ENCODE measurements at regions not wholly inside any gene's neighbourhood (a gene's known extent, or its start where the extent isn't known, plus 50 kb on each side); places are given as distances from the start of the nearest gene placed in this dataset.

- DNase-seq (ENCODE audit: low read depth): no peak
These were observed 113.7 kb downstream of the RNASET2 start for GRCh38 chr6:166842607-166843006.

GRCh38 chr6:166841216-166841615 lies 115.1 kb downstream of the RNASET2 start:
- no peak for DNase-seq (ENCODE audit: low read depth)

DNA sequence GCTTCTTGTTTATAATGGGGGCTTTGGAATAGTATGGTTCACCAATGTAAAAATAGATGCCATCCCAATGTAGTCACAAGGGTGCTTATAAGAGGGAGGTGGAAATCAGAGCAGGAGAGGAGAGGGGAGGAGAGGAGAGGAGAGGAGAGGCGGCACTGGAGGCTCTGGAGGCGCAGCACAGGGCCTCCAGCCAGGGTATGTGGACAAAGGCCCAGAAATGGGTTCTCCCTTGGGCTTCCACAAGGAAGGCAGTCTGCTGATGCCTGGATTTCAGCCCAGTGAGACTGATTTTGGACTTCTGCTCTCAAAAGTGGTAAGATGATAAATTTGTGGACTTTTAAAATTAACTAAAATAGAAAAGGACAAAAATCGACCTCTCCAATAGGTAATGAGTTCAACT lies 116.8 kb downstream of the RNASET2 start:
- DNase-seq (ENCODE audit: low read depth): no peak

- DNase-seq (ENCODE audit: low read depth): no peak
These were observed 117.4 kb downstream of the RNASET2 start for GRCh38 chr6:166838987-166839386.

GRCh38 chr6:166836785-166837718 lies 119.3 kb downstream of the RNASET2 start:
- DNase-seq (ENCODE audit: low read depth): no peak

DNA sequence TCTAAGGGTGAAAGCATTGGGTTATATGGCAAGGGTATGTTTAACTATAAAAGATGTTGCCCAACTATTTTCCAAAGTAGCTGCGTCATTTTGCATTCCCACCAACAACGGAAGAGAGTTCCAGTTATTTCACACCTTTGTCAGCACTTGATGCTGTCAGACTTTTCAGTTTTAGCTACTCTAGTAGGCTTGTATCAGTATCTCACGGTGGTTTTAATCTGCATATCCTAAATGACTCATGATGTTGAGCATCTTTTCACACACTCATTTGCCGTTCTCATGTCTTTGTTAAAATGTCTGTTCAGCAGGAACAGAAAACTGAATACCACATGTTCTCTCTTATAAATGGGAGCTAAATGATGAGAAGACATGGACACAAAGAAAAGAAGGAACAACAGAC lies 122.3 kb downstream of the RNASET2 start:
- no peak for DNase-seq (ENCODE audit: low read depth)

DNA sequence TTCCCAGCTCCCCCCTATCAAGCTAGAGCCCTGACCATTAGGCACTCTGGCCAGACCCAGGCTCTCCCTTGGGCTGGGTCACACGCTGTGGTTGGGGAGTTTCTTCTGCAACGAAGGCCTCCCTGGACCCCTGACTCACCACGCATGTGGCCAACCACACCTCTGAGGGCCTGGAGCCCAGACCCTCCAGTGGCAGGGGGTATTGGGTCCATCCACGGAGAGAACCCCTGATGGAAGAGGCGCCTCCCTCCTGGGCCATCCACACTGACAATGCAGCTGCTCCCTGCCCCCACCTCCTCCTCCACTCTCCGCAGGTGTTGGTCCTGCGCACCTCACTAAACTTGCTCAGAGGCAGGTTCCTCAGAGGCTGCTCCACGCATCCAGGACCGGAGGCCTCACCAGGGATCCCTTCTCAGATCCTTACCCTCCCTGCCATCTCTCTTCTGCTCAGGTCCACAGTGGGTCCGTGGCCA lies 125.4 kb downstream of the RNASET2 start:
- DNase-seq (ENCODE audit: low read depth): no peak

GRCh38 chr6:166830185-166830890 lies 126.0 kb downstream of the RNASET2 start:
- DNase-seq (ENCODE audit: low read depth): no peak

- no peak for DNase-seq (ENCODE audit: low read depth)
These were observed 130.1 kb downstream of the RNASET2 start for GRCh38 chr6:166826264-166826663.

GRCh38 chr6:166825553-166826145 lies 130.7 kb downstream of the RNASET2 start:
- DNase-seq (ENCODE audit: low read depth): no peak

- no peak for DNase-seq (ENCODE audit: low read depth)
These were observed 131.5 kb downstream of the RNASET2 start for GRCh38 chr6:166824880-166825250.

- no peak for DNase-seq (ENCODE audit: low read depth)
These were observed 132.0 kb downstream of the RNASET2 start for GRCh38 chr6:166824146-166824879.

DNA sequence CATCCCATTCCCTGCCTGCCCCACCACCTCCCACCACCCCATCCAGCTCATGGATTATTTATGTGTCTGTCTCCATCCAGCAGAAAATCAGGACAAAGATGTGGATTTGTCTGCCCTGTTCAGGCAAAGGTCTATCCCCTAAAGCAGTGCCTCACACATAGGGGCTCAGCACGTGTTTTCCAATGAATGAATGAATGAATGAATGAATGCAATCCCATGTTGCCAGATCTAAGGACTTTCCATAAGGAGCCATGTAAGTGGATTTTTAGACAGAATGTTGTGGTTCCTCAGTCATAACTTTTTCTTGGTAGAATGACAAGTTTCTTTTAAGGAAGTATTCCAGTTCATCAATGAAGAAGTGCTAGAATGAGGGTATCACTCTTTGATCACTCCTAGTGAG lies 133.7 kb downstream of the RNASET2 start:
- no peak for DNase-seq (ENCODE audit: low read depth)

DNA sequence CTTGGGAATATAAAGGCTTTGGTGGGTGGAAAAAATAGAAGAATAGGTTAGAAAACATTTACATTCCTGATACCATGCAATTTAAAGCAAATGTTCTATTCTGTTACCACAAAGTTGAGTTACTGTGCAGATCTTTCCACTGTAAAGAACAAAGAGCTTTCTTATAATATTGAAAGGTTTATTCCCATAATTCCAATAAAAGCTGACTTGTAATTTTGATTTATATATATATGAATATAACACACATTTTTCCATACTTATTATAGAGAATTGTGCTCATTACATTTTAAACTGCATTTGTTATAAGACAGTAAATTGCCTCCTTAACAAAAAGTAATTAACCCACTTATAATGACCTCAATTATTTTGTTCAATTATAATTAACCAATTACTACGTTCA lies 135.9 kb downstream of the RNASET2 start:
- DNase-seq (ENCODE audit: low read depth): no peak

- DNase-seq (ENCODE audit: low read depth): no peak
These were observed 136.3 kb downstream of the RNASET2 start for GRCh38 chr6:166820070-166820469.

DNA sequence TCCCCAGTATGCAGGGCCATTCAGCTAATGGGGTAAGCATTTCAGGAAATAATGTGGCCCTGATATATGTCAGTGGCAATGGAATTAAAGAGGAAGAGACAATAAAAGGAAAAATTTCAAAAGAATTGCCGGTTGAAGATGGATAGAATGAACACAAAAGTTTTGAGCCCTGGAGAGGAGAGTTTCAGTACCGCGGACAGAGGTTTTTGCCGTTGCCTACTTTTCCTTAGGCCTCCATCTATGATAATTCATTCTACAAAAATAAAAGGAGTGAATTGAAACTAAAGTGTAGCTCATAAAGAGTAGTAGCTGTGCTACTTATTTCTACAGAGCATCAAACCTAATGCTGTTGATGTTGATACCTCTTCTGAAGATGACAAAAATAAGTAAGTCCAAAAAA lies 140.7 kb downstream of the RNASET2 start:
- no peak for DNase-seq (ENCODE audit: low read depth)

- no peak for DNase-seq (ENCODE audit: low read depth)
These were observed 142.0 kb downstream of the RNASET2 start for GRCh38 chr6:166814390-166814789.

- DNase-seq (ENCODE audit: low read depth): no peak
These were observed 142.9 kb downstream of the RNASET2 start for GRCh38 chr6:166813461-166813860.

DNA sequence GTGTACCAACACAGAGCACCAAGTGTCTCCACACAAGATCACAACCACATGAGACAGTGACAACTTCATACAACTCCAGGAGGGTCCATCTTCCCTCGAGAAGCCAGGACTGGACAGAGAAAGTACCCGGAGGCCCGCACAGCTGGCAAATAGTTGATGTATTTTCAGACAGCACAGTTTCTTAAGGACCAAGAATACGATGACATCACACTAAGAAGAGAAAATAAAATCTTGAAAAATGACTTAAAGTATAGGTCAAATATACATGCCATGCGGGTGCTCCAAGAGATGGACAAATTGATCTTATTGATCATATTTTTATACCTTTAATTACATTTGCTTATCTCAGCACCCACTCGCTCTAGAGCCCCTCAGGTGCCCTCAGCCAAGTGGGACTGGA lies 145.5 kb downstream of the RNASET2 start:
- DNase-seq (ENCODE audit: low read depth): no peak

- no peak for DNase-seq (ENCODE audit: low read depth)
These were observed 146.6 kb downstream of the RNASET2 start for GRCh38 chr6:166809721-166810120.

DNA sequence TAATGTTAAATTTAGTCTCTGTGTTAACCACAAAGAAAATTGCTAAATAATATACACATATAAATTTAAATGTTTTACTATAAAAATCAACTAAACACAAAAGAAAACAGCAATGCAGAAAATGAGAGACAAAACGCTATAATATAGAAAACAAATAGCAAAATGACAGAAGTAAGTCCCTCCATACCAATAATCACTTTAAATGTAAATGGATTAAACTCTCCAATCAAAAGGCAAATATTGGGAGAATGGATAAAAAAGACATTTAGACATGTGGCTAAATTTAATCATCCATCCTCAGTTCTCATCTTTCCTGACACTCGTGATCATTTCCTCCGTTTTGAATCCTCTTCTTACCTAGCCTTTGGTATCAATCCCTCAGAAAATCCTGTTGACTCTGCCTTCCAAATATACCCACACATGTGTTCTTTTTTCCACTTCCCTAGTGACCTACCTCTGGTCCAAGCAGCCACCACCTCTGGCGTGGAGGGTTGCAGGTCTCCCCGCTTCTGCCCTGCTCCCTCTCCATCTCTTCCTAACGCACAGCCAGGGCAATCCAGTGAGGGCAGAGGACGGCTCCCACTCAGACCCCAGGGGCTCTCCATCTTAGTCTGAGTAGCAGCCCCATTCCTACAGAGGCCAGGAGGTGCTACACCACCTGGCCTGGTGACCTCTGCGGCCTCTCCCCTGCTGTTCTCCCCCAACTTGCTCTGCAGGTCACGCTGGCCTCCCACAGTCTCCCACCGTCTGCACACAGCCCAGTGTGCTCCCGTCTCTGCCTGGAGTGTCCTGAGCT lies 149.2 kb downstream of the RNASET2 start:
- no peak for DNase-seq (ENCODE audit: low read depth)
